GM21526 (cell line): ENCODE measurements at regions not wholly inside any gene's neighbourhood (a gene's known extent, or its start where the extent isn't known, plus 50 kb on each side); places are given as distances from the start of the nearest gene placed in this dataset.

Source experiments
- ATAC-seq: cut with Tn5 transposase; IDR thresholded peaks from one replicate; pipeline ENCODE4 v1.9.1; 2021; ENCODE audit warnings: moderate library complexity; ENCODE audit not compliant: unreplicated experiment, low FRiP score

- ATAC-seq, result no peak
These were observed 412.4 kb upstream of the C9orf72 start for GRCh38 chr9:27985714-27986113.

- no peak for ATAC-seq
These were observed 417.2 kb upstream of the C9orf72 start for GRCh38 chr9:27990524-27990923.

GRCh38 chr9:27991221-27991620 is 417.9 kb upstream of the C9orf72 start:
- no peak for ATAC-seq

- no peak for ATAC-seq
These were observed 427.8 kb upstream of the C9orf72 start for GRCh38 chr9:28001096-28001495.

GRCh38 chr9:28004900-28005299 is 431.6 kb upstream of the C9orf72 start:
- ATAC-seq, result no peak

GRCh38 chr9:28005779-28006178 is 432.5 kb upstream of the C9orf72 start:
- no peak for ATAC-seq

GRCh38 chr9:28007097-28007817 is 434.0 kb upstream of the C9orf72 start:
- no peak for ATAC-seq

GRCh38 chr9:28014212-28014611 is 440.9 kb upstream of the C9orf72 start:
- no peak for ATAC-seq

- ATAC-seq, result no peak
These were observed 451.4 kb upstream of the C9orf72 start for GRCh38 chr9:28024676-28025075.

- ATAC-seq, result no peak
These were observed 451.9 kb upstream of the C9orf72 start for GRCh38 chr9:28025186-28025585.

- no peak for ATAC-seq
These were observed 458.4 kb upstream of the C9orf72 start for GRCh38 chr9:28031521-28032267.

GRCh38 chr9:28032268-28032590 is 458.9 kb upstream of the C9orf72 start:
- ATAC-seq, result no peak

- no peak for ATAC-seq
These were observed 461.0 kb upstream of the C9orf72 start for GRCh38 chr9:28034242-28034641.

GRCh38 chr9:28037968-28038367 is 464.7 kb upstream of the C9orf72 start:
- no peak for ATAC-seq

- ATAC-seq, result no peak
These were observed 471.8 kb upstream of the C9orf72 start for GRCh38 chr9:28045051-28045450.

- ATAC-seq, result no peak
These were observed 476.8 kb upstream of the C9orf72 start for GRCh38 chr9:28050046-28050445.

- ATAC-seq, result no peak
These were observed 477.7 kb upstream of the C9orf72 start for GRCh38 chr9:28050941-28051340.

GRCh38 chr9:28051559-28052503 is 478.6 kb upstream of the C9orf72 start:
- no peak for ATAC-seq

GRCh38 chr9:28053096-28053777 is 480.0 kb upstream of the C9orf72 start:
- no peak for ATAC-seq

GRCh38 chr9:28056006-28056405 is 482.7 kb upstream of the C9orf72 start:
- ATAC-seq, result no peak

GRCh38 chr9:28056466-28056865 is 483.2 kb upstream of the C9orf72 start:
- no peak for ATAC-seq
